Osteoblast (primary cell): ENCODE measurements at regions not wholly inside any gene's neighbourhood (a gene's known extent, or its start where the extent isn't known, plus 50 kb on each side); places are given as distances from the start of the nearest gene placed in this dataset.

Source experiments
- DNase-seq: peaks from one replicate; pipeline ENCODE4 v3.0.0; 2011; ENCODE audit warnings: low spot score, mixed read lengths; ENCODE audit not compliant: insufficient read length; ENCODE audit errors: missing footprints
- H2AFZ ChIP-seq: 2 replicates; pipeline ENCODE4 v1.6.0; 2011; ENCODE audit warnings: mild to moderate bottlenecking, low read length
- H3K27ac ChIP-seq: 2 replicates; pipeline ENCODE4 v1.5.1; 2011; ENCODE audit warnings: mild to moderate bottlenecking, low read depth, low read length, moderate library complexity
- H3K27me3 ChIP-seq: 2 replicates; pipeline ENCODE4 v1.6.0; 2012; ENCODE audit warnings: mild to moderate bottlenecking, control low read depth, inconsistent platforms, low read length, moderate library complexity; ENCODE audit not compliant: insufficient read depth
- H3K36me3 ChIP-seq: 2 replicates; pipeline ENCODE4 v1.5.1; 2011; ENCODE audit warnings: mild to moderate bottlenecking, low read length, control low read depth, moderate library complexity; ENCODE audit not compliant: insufficient read depth
- H3K4me1 ChIP-seq: 2 replicates; pipeline ENCODE4 v1.5.1; 2011; ENCODE audit warnings: mild to moderate bottlenecking, low read length, control low read depth, moderate library complexity; ENCODE audit not compliant: insufficient read depth
- H3K4me2 ChIP-seq: 2 replicates; pipeline ENCODE4 v1.6.0; 2011; ENCODE audit warnings: mild to moderate bottlenecking, low read length; ENCODE audit not compliant: insufficient read depth
- H3K4me3 ChIP-seq: fragments of 200-600 bp; sonication (generic); 3 replicates; pipeline ENCODE4 v1.5.1; 2012; ENCODE audit warnings: mild to moderate bottlenecking, low read length, inconsistent platforms; ENCODE audit not compliant: insufficient read depth
- H3K79me2 ChIP-seq: 2 replicates; pipeline ENCODE4 v1.6.0; 2012; ENCODE audit warnings: mild to moderate bottlenecking, low read length, control low read depth, inconsistent platforms; ENCODE audit not compliant: insufficient read depth
- H3K9me3 ChIP-seq: 2 replicates; pipeline ENCODE4 v1.5.1; 2011; ENCODE audit warnings: low read depth, low read length, control low read depth
- H4K20me1 ChIP-seq: 2 replicates; pipeline ENCODE4 v1.6.0; 2012; ENCODE audit warnings: mild to moderate bottlenecking, low read length, control low read depth; ENCODE audit not compliant: insufficient read depth
- CTCF ChIP-seq: IDR thresholded peaks from 2 replicates; pipeline ENCODE4 v1.5.1; 2011; ENCODE audit warnings: mild to moderate bottlenecking, low read depth, low read length, moderate library complexity; ENCODE audit errors: extremely low read depth

GRCh38 chr6:8527818-8528217 lies 92.5 kb upstream of the SLC35B3 start:
- Histone ChIP-seq H2AFZ (no peak overlapping the region), H4K20me1 (no peaks in the 10 kb centered on the region), H3K79me2 (no peaks in the 10 kb centered on the region), H3K27me3 (no peaks in the 10 kb centered on the region), H3K4me3 (no peak overlapping the region), H3K36me3 (no peaks in the 10 kb centered on the region), H3K27ac (no peak overlapping the region), H3K4me2 (no peak overlapping the region), H3K4me1 (no peaks in the 10 kb centered on the region), H3K9me3 (no peaks in the 10 kb centered on the region)
- no peak for DNase-seq
- TF ChIP-seq CTCF: no peak

- no peak overlapping the region for H3K4me3 ChIP-seq
- no peak overlapping the region for H2AFZ ChIP-seq
- H4K20me1 ChIP-seq: no peaks in the 10 kb centered on the region
- H3K27ac ChIP-seq: no peak overlapping the region
- no peak for TF ChIP-seq CTCF
- H3K4me1 ChIP-seq: no peaks in the 10 kb centered on the region
- no peak for DNase-seq
- no peaks in the 10 kb centered on the region for H3K27me3 ChIP-seq
- no peaks in the 10 kb centered on the region for H3K36me3 ChIP-seq
- no peaks in the 10 kb centered on the region for H3K9me3 ChIP-seq
- no peaks in the 10 kb centered on the region for H3K79me2 ChIP-seq
- H3K4me2 ChIP-seq: no peak overlapping the region
These were observed 91.3 kb upstream of the SLC35B3 start for GRCh38 chr6:8526624-8527023.

GRCh38 chr6:8525370-8525769 lies 90.0 kb upstream of the SLC35B3 start:
- Histone ChIP-seq H3K36me3 (no peaks in the 10 kb centered on the region), H3K79me2 (no peaks in the 10 kb centered on the region), H3K4me3 (no peak overlapping the region), H4K20me1 (no peaks in the 10 kb centered on the region), H3K4me1 (no peaks in the 10 kb centered on the region), H3K4me2 (no peak overlapping the region), H3K9me3 (no peaks in the 10 kb centered on the region), H2AFZ (no peak overlapping the region), H3K27me3 (no peaks in the 10 kb centered on the region), H3K27ac (no peak overlapping the region)
- no peak for DNase-seq
- TF ChIP-seq CTCF: no peak

- Histone ChIP-seq H3K4me3 (no peak overlapping the region), H3K9me3 (no peaks in the 10 kb centered on the region), H3K4me2 (no peak overlapping the region), H3K27ac (no peak overlapping the region), H3K79me2 (no peaks in the 10 kb centered on the region), H4K20me1 (no peaks in the 10 kb centered on the region), H3K27me3 (no peaks in the 10 kb centered on the region), H3K36me3 (no peaks in the 10 kb centered on the region), H3K4me1 (no peaks in the 10 kb centered on the region), H2AFZ (no peak overlapping the region)
- no peak for TF ChIP-seq CTCF
- no peak for DNase-seq
These were observed 77.8 kb upstream of the SLC35B3 start for GRCh38 chr6:8513174-8513573.
